CD4-positive, CD25-positive, alpha-beta regulatory T cell (primary cell): ENCODE measurements at regions not wholly inside any gene's neighbourhood (a gene's known extent, or its start where the extent isn't known, plus 50 kb on each side); places are given as distances from the start of the nearest gene placed in this dataset.
"Not testable (repeated sequence)": the region's sequence is repeated elsewhere in the genome, so short reads cannot be mapped to it uniquely, and the experiment has no call there.

Experiments
- ATAC-seq, 2 donors: fragments of 150-1000 bp; cut with Tn5 transposase; one replicate each; pipeline ENCODE4 v1.10.0; 2021; ENCODE audit warnings: low read depth in 2 of 2, moderate number of reproducible peaks in 2 of 2, moderate library complexity in 1 of 2
- DNase-seq, 3 donors: peaks; one replicate each; pipeline versions ENCODE4 v3.0.0 to v3.0.0-alpha.2; 2012 to 2022; ENCODE audit warnings: mixed read lengths in 1 of 3
- H3K27ac ChIP-seq: one replicate; pipeline ENCODE4 v1.7.0; 2013; ENCODE audit warnings: mild to moderate bottlenecking, low read length; ENCODE audit not compliant: insufficient read depth, poor library complexity, severe bottlenecking
- H3K27me3 ChIP-seq: one replicate; pipeline ENCODE4 v1.7.0; 2013; ENCODE audit warnings: low read length; ENCODE audit not compliant: control insufficient read depth, insufficient read depth
- H3K36me3 ChIP-seq: one replicate; pipeline ENCODE4 v1.7.0; 2013; ENCODE audit warnings: mild to moderate bottlenecking, low read length, moderate library complexity; ENCODE audit not compliant: control insufficient read depth, insufficient read depth
- H3K4me1 ChIP-seq: 2 replicates; pipeline ENCODE4 v1.7.0; 2013; ENCODE audit warnings: mild to moderate bottlenecking, low read length; ENCODE audit not compliant: insufficient read depth, control insufficient read depth, poor library complexity, severe bottlenecking
- H3K4me3 ChIP-seq: one replicate; pipeline ENCODE4 v1.7.0; 2013; ENCODE audit warnings: low read depth, mild to moderate bottlenecking, low read length, moderate library complexity
- H3K9me3 ChIP-seq, 2 experiments: 1 replicate in 1 of 2; 2 replicates in 1 of 2; pipeline ENCODE4 v1.7.0; 2013; ENCODE audit warnings: low read length in 2 of 2, mild to moderate bottlenecking in 1 of 2, moderate library complexity in 1 of 2; ENCODE audit not compliant: control insufficient read depth in 2 of 2
- H3K27ac Mint-ChIP-seq, 3 donors: one replicate each; pipeline ENCODE4 v1.8.0; 2020 to 2022; ENCODE audit warnings: mild to moderate bottlenecking in 3 of 3, mixed read lengths in 3 of 3, moderate library complexity in 2 of 3
- H3K27me3 Mint-ChIP-seq: one replicate; pipeline ENCODE4 v1.8.0; 2022; ENCODE audit warnings: mild to moderate bottlenecking, mixed read lengths
- H3K36me3 Mint-ChIP-seq: one replicate; pipeline ENCODE4 v1.8.0; 2020; ENCODE audit warnings: mixed read lengths
- H3K4me1 Mint-ChIP-seq, 4 donors: one replicate each; pipeline ENCODE4 v1.8.0; 2020 to 2022; ENCODE audit warnings: mixed read lengths in 4 of 4, mild to moderate bottlenecking in 1 of 4
- H3K4me3 Mint-ChIP-seq, 4 donors: one replicate each; pipeline ENCODE4 v1.8.0; 2020 to 2022; ENCODE audit warnings: mild to moderate bottlenecking in 4 of 4, mixed read lengths in 4 of 4, moderate library complexity in 3 of 4
- H3K9me3 Mint-ChIP-seq, 7 donors: one replicate each; pipeline ENCODE4 v1.8.0; 2020 to 2022; ENCODE audit warnings: mixed read lengths in 7 of 7, mild to moderate bottlenecking in 3 of 7, moderate library complexity in 2 of 7

DNA sequence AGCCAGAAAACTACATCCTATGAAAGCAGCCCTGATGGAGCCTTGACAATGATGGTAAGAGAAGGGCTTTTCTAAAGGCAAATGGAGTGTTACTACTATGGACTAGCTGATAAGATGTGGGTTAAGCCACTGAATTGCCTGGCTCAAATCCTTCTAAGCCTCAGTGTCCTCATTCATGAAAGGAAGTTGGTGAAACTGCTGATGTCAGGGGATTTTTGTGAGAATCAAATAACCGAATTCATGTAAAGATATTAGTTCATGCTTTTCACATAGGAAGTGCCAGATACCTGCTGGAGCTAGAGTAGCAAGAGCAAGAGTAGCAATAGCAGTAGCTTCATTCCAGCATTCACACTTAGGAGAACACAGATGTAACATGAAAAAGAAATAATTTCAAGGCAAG is 417.0 kb downstream of the METTL4 start:
- peaks cover 5% of the 10 kb centered on the region for H3K27me3 ChIP-seq
- H3K36me3 ChIP-seq = no peaks in the 10 kb centered on the region
- no peak for DNase-seq
- H3K4me1 ChIP-seq = no peaks in the 10 kb centered on the region
- no peak overlapping the region for H3K4me3 Mint-ChIP-seq
- H3K36me3 Mint-ChIP-seq = no peaks in the 10 kb centered on the region
- no peak overlapping the region for H3K27ac ChIP-seq
- H3K27me3 Mint-ChIP-seq = peaks cover 11% of the 10 kb centered on the region
- no peak for ATAC-seq
- no peaks in the 10 kb centered on the region for H3K9me3 ChIP-seq
- peaks cover 0 to 4% (median 0%) of the 10 kb centered on the region in 7 donors for H3K9me3 Mint-ChIP-seq
- H3K4me3 ChIP-seq = no peak overlapping the region
- no peak overlapping the region for H3K27ac Mint-ChIP-seq
- no peaks in the 10 kb centered on the region for H3K4me1 Mint-ChIP-seq

DNA sequence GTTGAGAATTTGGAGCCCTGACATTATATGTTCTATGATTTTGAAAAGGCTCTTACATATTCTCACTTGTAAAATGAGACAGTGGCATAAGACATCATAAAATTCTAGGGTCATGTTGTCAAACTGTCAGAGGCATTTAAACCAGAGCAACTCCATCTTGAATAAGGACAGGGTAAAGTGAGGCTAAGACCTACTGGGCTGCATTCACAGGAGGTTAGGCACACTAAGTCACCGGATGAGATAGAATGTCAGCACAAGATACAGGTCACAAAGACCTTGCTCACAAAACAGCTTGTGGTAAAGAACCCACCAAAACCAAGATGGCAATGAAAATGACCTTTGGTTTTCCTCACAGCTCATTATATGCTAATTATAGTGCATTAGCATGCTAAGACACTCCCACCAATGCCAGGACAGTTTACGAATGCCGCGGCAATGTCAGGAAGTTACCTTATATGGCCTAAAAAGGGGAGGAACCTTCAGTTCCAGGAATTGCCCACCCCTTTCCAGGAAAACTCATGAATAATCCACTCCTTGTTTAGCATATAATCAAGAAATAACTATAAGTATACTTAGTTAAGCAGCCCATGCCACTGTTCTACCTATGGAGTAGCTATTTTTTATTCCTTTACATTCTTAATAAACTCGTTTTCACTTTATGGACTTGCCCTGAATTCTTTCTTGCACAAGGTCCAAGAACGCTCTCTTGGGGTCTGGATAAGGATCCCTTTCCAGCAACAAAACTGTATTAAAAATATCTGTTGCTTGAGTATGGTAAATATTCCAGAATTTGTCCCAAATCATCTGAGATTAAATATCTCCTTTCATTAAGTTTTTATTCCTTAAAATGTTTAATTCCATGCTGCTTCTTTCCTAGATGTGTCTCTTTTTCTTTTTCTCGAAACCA is 406.4 kb downstream of the METTL4 start:
- no peak overlapping the region for H3K27ac ChIP-seq
- no peaks in the 10 kb centered on the region for H3K4me1 ChIP-seq
- H3K36me3 ChIP-seq = no peaks in the 10 kb centered on the region
- H3K9me3 ChIP-seq = no peaks in the 10 kb centered on the region
- H3K4me3 ChIP-seq = no peak overlapping the region
- Mint-ChIP-seq H3K9me3 (no peaks in the 10 kb centered on the region), H3K27me3 (no peaks in the 10 kb centered on the region), H3K27ac (no peak overlapping the region), H3K36me3 (no peaks in the 10 kb centered on the region), H3K4me3 (no peak overlapping the region), H3K4me1 (no peaks in the 10 kb centered on the region)
- H3K27me3 ChIP-seq = no peaks in the 10 kb centered on the region
- no peak for ATAC-seq
- no peak for DNase-seq

DNA sequence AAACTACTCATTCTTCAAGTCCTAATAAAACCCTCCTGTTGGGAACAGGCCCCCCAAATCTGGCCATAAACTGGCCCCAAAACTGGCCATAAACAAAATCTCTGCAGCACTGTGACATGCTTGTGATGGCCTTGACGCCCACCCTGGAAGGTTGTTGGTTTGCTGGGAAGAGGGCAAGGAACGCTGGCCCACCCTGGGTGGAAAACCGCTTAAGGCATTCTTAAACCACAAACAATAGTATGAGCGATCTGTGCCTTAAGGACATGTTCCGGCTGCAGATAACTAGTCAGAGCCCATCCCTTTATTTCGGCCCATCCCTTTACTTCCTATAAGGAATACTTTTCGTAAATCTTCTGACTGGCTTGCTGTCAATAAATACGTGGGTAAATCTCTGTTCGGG is 404.4 kb downstream of the METTL4 start:
- not testable (repeated sequence) for H3K36me3 Mint-ChIP-seq, H3K27me3 Mint-ChIP-seq, H3K4me1 ChIP-seq, DNase-seq, H3K9me3 Mint-ChIP-seq, H3K27me3 ChIP-seq, ATAC-seq, H3K4me3 ChIP-seq, H3K27ac ChIP-seq, H3K36me3 ChIP-seq, H3K27ac Mint-ChIP-seq, H3K9me3 ChIP-seq, H3K4me1 Mint-ChIP-seq, H3K4me3 Mint-ChIP-seq

- Histone ChIP-seq H3K4me3 (no peak overlapping the region), H3K4me1 (no peaks in the 10 kb centered on the region), H3K36me3 (no peaks in the 10 kb centered on the region), H3K27ac (no peak overlapping the region), H3K27me3 (no peaks in the 10 kb centered on the region), H3K9me3 (no peaks in the 10 kb centered on the region)
- H3K4me1 Mint-ChIP-seq = no peaks in the 10 kb centered on the region
- H3K9me3 Mint-ChIP-seq = peaks cover 0 to 3% (median 0%) of the 10 kb centered on the region in 7 donors
- H3K27me3 Mint-ChIP-seq = no peaks in the 10 kb centered on the region
- no peak overlapping the region for H3K4me3 Mint-ChIP-seq
- no peaks in the 10 kb centered on the region for H3K36me3 Mint-ChIP-seq
- H3K27ac Mint-ChIP-seq = no peak overlapping the region
- ATAC-seq = no peak
- DNase-seq = no peak
Measured at GRCh38 chr18:2168022-2168421, 403.3 kb downstream of the METTL4 start.

DNA sequence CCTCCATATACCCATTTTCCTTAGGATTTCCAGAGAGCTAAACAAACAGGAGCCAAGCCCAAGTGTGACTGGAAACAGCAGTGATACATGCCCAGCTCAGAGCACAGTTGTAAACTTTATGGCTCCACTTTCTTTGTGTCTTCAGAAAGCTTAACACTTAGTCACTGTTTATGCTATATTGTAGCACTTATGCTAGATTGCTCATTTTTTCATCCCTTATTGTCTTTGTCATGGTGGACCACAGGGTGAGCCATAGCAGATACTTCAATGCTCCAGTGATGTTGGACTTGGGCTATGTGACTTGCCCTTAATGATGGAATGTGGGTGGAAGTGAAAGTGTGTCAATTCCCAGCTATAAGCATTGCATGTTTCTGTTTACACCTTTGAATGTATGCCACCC is 401.6 kb downstream of the METTL4 start:
- Mint-ChIP-seq H3K27me3 (no peaks in the 10 kb centered on the region), H3K36me3 (no peaks in the 10 kb centered on the region), H3K4me3 (no peak overlapping the region), H3K9me3 (peaks cover 0 to 3% (median 0%) of the 10 kb centered on the region in 7 donors), H3K27ac (peak overlapping the region in 1 of 3 donors; percentile 33), H3K4me1 (no peaks in the 10 kb centered on the region)
- no peaks in the 10 kb centered on the region for H3K4me1 ChIP-seq
- DNase-seq = no peak
- no peaks in the 10 kb centered on the region for H3K27me3 ChIP-seq
- H3K36me3 ChIP-seq = no peaks in the 10 kb centered on the region
- no peaks in the 10 kb centered on the region for H3K9me3 ChIP-seq
- no peak overlapping the region for H3K27ac ChIP-seq
- no peak for ATAC-seq
- no peak overlapping the region for H3K4me3 ChIP-seq

DNA sequence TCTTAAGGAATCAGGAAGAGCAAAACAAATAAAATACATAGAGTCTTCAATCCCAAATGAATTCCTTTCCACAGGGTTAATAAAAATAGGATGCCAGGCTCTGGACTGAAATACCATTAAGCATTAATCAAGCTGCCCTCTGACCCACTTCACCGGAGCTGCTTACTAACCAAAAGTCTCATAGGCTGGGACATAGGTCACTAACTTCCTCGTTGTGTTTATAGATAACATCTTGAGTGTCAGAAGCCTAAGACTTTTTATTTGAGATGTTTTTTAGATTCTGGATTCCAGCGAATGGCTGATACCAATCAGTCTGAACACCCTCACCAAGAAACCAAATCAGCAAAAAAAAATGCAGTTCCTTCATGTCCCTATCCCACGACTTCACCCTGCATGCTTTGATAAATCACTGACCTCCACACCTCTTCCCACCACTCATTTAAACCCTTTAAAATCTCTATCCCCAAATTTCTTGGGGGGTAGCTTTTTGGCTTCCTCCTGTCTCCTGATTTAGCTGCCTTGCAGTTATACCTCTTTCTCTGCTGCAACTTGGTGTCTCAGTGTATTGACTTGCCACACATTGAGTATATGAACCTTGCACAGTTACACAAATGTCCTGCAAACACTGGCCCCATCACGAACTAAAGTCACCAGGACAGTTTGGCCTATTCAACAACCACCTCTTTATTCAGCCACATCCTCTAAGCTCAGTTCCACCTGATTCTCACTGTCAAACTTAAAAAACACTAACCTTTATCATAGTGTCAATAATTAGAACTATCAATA is 399.3 kb downstream of the METTL4 start:
- Mint-ChIP-seq H3K9me3 (peaks cover 0 to 3% (median 0%) of the 10 kb centered on the region in 7 donors), H3K4me3 (no peak overlapping the region), H3K27me3 (peaks cover 6% of the 10 kb centered on the region), H3K4me1 (no peaks in the 10 kb centered on the region), H3K27ac (peak overlapping the region in 1 of 3 donors; percentile 86), H3K36me3 (no peaks in the 10 kb centered on the region)
- ATAC-seq (no peak), DNase-seq (no peak)
- no peak overlapping the region for H3K27ac ChIP-seq
- no peaks in the 10 kb centered on the region for H3K36me3 ChIP-seq
- H3K4me3 ChIP-seq = no peak overlapping the region
- H3K9me3 ChIP-seq = no peaks in the 10 kb centered on the region
- H3K4me1 ChIP-seq = no peaks in the 10 kb centered on the region
- no peaks in the 10 kb centered on the region for H3K27me3 ChIP-seq

DNA sequence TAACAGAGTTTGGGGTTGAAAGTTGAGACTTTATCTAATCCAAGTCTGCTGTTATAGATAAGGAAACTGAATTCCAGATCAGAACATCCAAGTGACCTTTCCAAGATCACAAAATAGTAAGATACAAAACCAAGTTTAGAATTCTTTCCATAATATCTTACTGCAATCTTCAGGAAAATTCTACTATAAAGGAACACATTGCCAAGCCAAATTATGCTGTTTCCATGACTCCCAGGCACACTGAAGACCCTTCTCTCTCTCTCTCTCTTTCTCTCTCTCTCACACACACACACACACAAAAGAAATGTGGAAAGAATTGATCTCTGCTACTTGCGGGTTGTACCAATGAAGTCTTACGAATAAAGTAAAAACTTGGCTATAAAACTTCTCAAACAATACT is 398.4 kb downstream of the METTL4 start:
- no peaks in the 10 kb centered on the region for H3K4me1 ChIP-seq
- no peak overlapping the region for H3K4me3 ChIP-seq
- Mint-ChIP-seq H3K27me3 (peaks cover 11% of the 10 kb centered on the region), H3K4me1 (no peaks in the 10 kb centered on the region), H3K27ac (no peak overlapping the region), H3K36me3 (no peaks in the 10 kb centered on the region), H3K4me3 (no peak overlapping the region), H3K9me3 (peaks cover 0 to 3% (median 0%) of the 10 kb centered on the region in 7 donors)
- H3K27ac ChIP-seq = no peak overlapping the region
- no peaks in the 10 kb centered on the region for H3K36me3 ChIP-seq
- H3K9me3 ChIP-seq = no peaks in the 10 kb centered on the region
- no peak for DNase-seq
- H3K27me3 ChIP-seq = no peaks in the 10 kb centered on the region
- ATAC-seq = no peak
